ENCODE measurements at regions not wholly inside any gene's neighbourhood (a gene's known extent, or its start where the extent isn't known, plus 50 kb on each side); places are given as distances from the start of the nearest gene placed in this dataset.

DNA sequence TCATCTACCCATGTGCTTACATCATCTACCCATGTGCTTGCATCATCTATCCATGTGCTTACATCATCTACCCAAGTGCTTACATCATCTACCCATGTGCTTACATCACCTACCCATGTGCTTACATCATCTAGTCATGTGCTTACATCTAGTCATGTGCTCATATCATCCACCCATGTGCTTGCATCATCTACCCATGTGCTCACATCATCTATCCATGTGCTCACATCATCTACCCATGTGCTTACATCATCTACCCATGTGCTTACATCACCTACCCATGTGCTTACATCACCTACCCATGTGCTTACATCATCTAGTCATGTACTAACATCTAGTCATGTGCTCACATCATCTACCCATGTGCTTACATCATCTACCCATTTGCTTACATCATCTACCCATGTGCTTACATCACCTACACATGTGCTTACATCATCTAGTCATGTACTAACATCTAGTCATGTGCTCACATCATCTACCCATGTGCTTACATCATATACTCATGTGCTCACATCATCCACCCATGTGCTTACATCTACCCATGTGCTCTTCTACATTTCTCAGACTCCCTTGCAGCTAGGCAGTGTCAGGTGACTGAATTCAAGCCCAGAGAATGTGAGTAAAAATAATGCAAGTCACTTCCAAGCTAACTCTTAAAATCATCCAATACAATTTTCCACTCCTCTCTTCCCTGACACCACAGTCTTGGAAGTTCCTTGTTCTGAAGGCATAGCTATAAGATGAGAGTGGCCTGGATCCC is 196.8 kb downstream of the CBLN1 start:
- no peak for DNase-seq
- no peaks in the 10 kb centered on the region for H3K27me3 ChIP-seq (ENCODE audit: low read depth)
- peaks cover 9% of the 10 kb centered on the region for H3K9me3 ChIP-seq (replicated peaks)
- H3K36me3 ChIP-seq, result no peaks in the 10 kb centered on the region
- H3K4me3 ChIP-seq, result no peak overlapping the region
- TF ChIP-seq, protein P1, sequence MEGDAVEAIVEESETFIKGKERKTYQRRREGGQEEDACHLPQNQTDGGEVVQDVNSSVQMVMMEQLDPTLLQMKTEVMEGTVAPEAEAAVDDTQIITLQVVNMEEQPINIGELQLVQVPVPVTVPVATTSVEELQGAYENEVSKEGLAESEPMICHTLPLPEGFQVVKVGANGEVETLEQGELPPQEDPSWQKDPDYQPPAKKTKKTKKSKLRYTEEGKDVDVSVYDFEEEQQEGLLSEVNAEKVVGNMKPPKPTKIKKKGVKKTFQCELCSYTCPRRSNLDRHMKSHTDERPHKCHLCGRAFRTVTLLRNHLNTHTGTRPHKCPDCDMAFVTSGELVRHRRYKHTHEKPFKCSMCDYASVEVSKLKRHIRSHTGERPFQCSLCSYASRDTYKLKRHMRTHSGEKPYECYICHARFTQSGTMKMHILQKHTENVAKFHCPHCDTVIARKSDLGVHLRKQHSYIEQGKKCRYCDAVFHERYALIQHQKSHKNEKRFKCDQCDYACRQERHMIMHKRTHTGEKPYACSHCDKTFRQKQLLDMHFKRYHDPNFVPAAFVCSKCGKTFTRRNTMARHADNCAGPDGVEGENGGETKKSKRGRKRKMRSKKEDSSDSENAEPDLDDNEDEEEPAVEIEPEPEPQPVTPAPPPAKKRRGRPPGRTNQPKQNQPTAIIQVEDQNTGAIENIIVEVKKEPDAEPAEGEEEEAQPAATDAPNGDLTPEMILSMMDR (IDR thresholded peaks at IDR 0.05; ENCODE audit: borderline replicate concordance), result no peak
- H3K4me1 ChIP-seq, result no peaks in the 10 kb centered on the region
- intact Hi-C loops (cut with micrococcal nuclease), result no loop called here
- no peak overlapping the region for H3K27ac ChIP-seq (replicated peaks)

DNA sequence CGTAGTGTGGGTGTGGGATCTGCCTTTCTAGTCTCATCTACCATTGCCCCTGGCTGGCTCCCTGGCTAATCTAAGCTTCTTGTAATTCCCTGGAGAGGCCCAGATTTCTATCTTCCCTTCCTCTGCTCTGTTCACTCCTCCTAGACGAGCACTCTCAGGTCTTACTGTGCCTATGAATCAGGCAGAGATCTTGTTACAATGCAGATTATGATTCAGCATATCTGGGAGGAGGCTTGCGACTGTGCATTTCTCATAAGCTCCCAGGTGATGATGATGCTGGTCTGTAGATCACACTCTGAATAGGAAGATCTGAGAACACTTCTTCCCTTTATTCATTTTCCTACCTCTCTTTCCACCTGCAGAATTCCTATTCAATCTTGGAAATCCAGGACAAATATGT is 200.1 kb downstream of the CBLN1 start:
- intact Hi-C loops (cut with micrococcal nuclease), result no loop called here
- H3K27me3 ChIP-seq (ENCODE audit: low read depth), result no peaks in the 10 kb centered on the region
- H3K9me3 ChIP-seq (replicated peaks), result peaks cover 27% of the 10 kb centered on the region
- no peak overlapping the region for H3K27ac ChIP-seq (replicated peaks)
- no peak overlapping the region for H3K4me3 ChIP-seq
- TF ChIP-seq, protein P1 (IDR thresholded peaks at IDR 0.05; ENCODE audit: borderline replicate concordance), result no peak
- DNase-seq, result no peak
- no peaks in the 10 kb centered on the region for H3K4me1 ChIP-seq
- no peaks in the 10 kb centered on the region for H3K36me3 ChIP-seq

DNA sequence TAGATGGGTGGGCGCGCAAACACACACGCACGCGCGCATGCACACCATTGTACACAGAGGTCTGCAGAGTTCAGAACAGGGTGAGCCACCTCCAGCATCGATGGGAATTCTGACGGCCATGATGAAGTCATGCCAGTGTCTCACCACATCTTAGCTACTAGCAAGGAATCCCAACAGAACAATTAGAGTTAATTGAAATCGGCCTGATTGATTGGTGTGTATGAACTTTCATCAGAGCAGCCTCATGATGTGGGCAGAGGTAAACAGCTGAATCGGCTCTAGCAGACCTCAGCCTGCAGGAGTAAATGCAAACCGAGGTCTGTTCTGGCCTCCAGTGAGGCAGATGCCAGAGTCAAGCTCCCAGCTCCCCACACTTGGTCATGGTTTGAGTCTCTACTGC is 200.6 kb downstream of the CBLN1 start:
- DNase-seq, result no peak
- no peaks in the 10 kb centered on the region for H3K4me1 ChIP-seq
- H3K4me3 ChIP-seq, result no peak overlapping the region
- no peaks in the 10 kb centered on the region for H3K36me3 ChIP-seq
- TF ChIP-seq, protein P1 (IDR thresholded peaks at IDR 0.05; ENCODE audit: borderline replicate concordance), result no peak
- intact Hi-C loops (cut with micrococcal nuclease), result no loop called here
- H3K27ac ChIP-seq (replicated peaks), result no peak overlapping the region
- no peaks in the 10 kb centered on the region for H3K27me3 ChIP-seq (ENCODE audit: low read depth)
- peaks cover 27% of the 10 kb centered on the region for H3K9me3 ChIP-seq (replicated peaks)

DNA sequence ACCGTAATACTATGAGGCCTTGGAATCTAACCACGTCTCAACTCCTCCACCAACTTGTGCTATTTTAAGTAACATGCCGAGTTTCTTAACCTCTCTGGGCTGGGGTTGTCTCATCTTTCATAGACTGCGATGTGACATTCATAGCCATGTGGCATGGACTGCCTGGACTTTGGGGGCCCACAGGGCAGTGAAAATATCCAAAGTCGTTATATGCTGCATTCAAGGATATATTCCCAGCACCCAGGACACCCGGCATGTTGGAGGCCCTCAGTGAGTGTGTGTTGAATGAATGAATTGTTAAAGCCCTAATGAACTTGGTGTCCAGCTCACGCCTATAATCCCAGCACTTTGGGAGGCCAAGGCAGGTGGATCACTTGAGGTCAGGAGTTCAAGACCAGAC is 203.1 kb downstream of the CBLN1 start:
- Histone ChIP-seq H3K4me1 (no peaks in the 10 kb centered on the region), H3K27ac (replicated peaks) (no peak overlapping the region), H3K36me3 (no peaks in the 10 kb centered on the region), H3K4me3 (no peak overlapping the region), H3K27me3 (ENCODE audit: low read depth) (no peaks in the 10 kb centered on the region), H3K9me3 (replicated peaks) (peaks cover 18% of the 10 kb centered on the region)
- intact Hi-C loops (cut with micrococcal nuclease), result no loop called here
- TF ChIP-seq, protein P1 (IDR thresholded peaks at IDR 0.05; ENCODE audit: borderline replicate concordance), result no peak
- no peak for DNase-seq

DNA sequence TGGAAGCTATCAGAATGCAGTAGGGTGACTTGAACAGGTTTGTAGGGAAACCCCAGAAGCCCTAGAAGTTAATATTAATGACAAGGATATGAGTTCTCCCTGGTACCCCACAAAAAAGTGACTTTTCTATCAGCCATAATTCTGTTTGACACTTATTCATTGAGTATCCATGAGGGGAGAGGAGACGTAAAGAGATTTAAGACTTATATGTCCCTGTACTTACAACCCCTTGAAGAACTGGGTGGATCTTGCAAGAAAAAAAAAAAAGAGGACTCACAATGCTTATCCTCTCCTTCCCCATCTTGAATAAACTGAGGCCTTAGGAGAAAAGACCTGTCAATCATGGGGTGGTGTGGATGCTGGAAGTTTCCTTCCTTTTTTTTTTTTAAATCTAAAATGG is 203.5 kb downstream of the CBLN1 start:
- H3K27ac ChIP-seq (replicated peaks), result no peak overlapping the region
- H3K27me3 ChIP-seq (ENCODE audit: low read depth), result no peaks in the 10 kb centered on the region
- no peak for DNase-seq
- peaks cover 18% of the 10 kb centered on the region for H3K9me3 ChIP-seq (replicated peaks)
- no peaks in the 10 kb centered on the region for H3K36me3 ChIP-seq
- H3K4me3 ChIP-seq, result no peak overlapping the region
- TF ChIP-seq, protein P1 (IDR thresholded peaks at IDR 0.05; ENCODE audit: borderline replicate concordance), result no peak
- H3K4me1 ChIP-seq, result no peaks in the 10 kb centered on the region
- intact Hi-C loops (cut with micrococcal nuclease), result no loop called here

Data from left ventricle myocardium inferior (tissue), 1 donor.